Hypothalamus (tissue), 51 donors: ENCODE measurements at regions not wholly inside any gene's neighbourhood (a gene's known extent, or its start where the extent isn't known, plus 50 kb on each side); places are given as distances from the start of the nearest gene placed in this dataset.
A peak's percentile ranks its signal among the peaks of the same experiment; 100 is the strongest.
"Not testable (repeated sequence)": the region's sequence is repeated elsewhere in the genome, so short reads cannot be mapped to it uniquely, and the experiment has no call there.

Experiments used
- DNase-seq, 51 donors: peaks; one replicate each; lab custom pipeline; 2025; lab: John Stamatoyannopoulos, UW

- no peak for DNase-seq
Measured at GRCh38 chr1:214136324-214136919, 144.5 kb upstream of the SMYD2 start.

- DNase-seq = no peak
Measured at GRCh38 chr1:214141486-214141885, 139.5 kb upstream of the SMYD2 start.

GRCh38 chr1:214143006-214143992 is 137.7 kb upstream of the SMYD2 start:
- no peak for DNase-seq

- not testable (repeated sequence) for DNase-seq
Measured at GRCh38 chr1:214144521-214144920, 136.4 kb upstream of the SMYD2 start.

GRCh38 chr1:214146523-214146922 is 134.4 kb upstream of the SMYD2 start:
- DNase-seq = no peak

GRCh38 chr1:214154596-214155292 is 126.2 kb upstream of the SMYD2 start:
- DNase-seq = no peak

GRCh38 chr1:214155987-214156625 is 124.9 kb upstream of the SMYD2 start:
- DNase-seq = no peak

GRCh38 chr1:214164173-214164572 is 116.8 kb upstream of the SMYD2 start:
- DNase-seq = no peak

- no peak for DNase-seq
Measured at GRCh38 chr1:214165850-214166374, 115.0 kb upstream of the SMYD2 start.

GRCh38 chr1:214174508-214175199 is 106.3 kb upstream of the SMYD2 start:
- no peak for DNase-seq

GRCh38 chr1:214178102-214178501 is 102.9 kb upstream of the SMYD2 start:
- no peak for DNase-seq

- no peak for DNase-seq
Measured at GRCh38 chr1:214184992-214185391, 96.0 kb upstream of the SMYD2 start.

GRCh38 chr1:214186103-214186824 is 94.7 kb upstream of the SMYD2 start:
- no peak for DNase-seq

- peak in 15 of 51 donors; percentile 4 to 42 (median 16) for DNase-seq
Measured at GRCh38 chr1:214187121-214187900, 93.6 kb upstream of the SMYD2 start.

GRCh38 chr1:214187933-214188332 is 93.0 kb upstream of the SMYD2 start:
- DNase-seq = no peak

- DNase-seq = no peak
Measured at GRCh38 chr1:214188835-214189234, 92.1 kb upstream of the SMYD2 start.

GRCh38 chr1:214192825-214193643 is 87.9 kb upstream of the SMYD2 start:
- DNase-seq = peak in 1 of 51 donors; percentile 11

- no peak for DNase-seq
Measured at GRCh38 chr1:214193691-214194090, 87.3 kb upstream of the SMYD2 start.
